HepG2 (cell line): ENCODE measurements at regions not wholly inside any gene's neighbourhood (a gene's known extent, or its start where the extent isn't known, plus 50 kb on each side); places are given as distances from the start of the nearest gene placed in this dataset.

Experiments used
- ATAC-seq: fragments of 200-7000 bp; cut with Tn5 transposase; 3 replicates; pipeline ENCODE4 v1.9.1; 2020; ENCODE audit warnings: mild to moderate bottlenecking, moderate library complexity
- BruUV-seq: library from RNA; stranded (reverse); fragments of 400-500 nt; replicated peaks from 2 replicates; lab custom pipeline; 2021; lab: Mats Ljungman, UMichigan
- CTCF ChIA-PET: fragments of 300-600 bp; formaldehyde crosslinking; extraction: SDS; loops from one replicate; lab custom pipeline; 2021; ENCODE audit warnings: low total read pairs, inconsistent platforms, low intra/inter-chr PET ratio; lab: Yijun Ruan, JAX
- POLR2A ChIA-PET: fragments of 350-600 bp; sonication (Branson Sonifier 250); formaldehyde crosslinking; loops from one replicate; lab custom pipeline; 2020; ENCODE audit warnings: antibody characterized with exemption, inconsistent platforms; lab: Yijun Ruan, JAX
- DNase-seq: peaks from one replicate; pipeline ENCODE4 v3.0.0-alpha.2; 2015; ENCODE audit warnings: low spot score
- FAIRE-seq: peaks from 3 replicates; lab custom pipeline; 2011; peaks lifted over from hg19 to GRCh38; lab: Jason Lieb, UNC
- H2AFZ ChIP-seq: one replicate; pipeline ENCODE4 v1.6.1; 2011; ENCODE audit warnings: low read length, inconsistent platforms
- H3K27ac ChIP-seq: fragments of 300-600 bp; 3 replicates; pipeline ENCODE4 v1.8.0; 2011; ENCODE audit warnings: mixed run types, mild to moderate bottlenecking, mixed read lengths, low read length, inconsistent platforms; ENCODE audit not compliant: insufficient read depth; ENCODE audit errors: extremely low read length
- H3K27me3 ChIP-seq, 2 experiments: fragments of 200-600 bp in 1 of 2; 2 replicates in 1 of 2; 3 replicates in 1 of 2; pipeline versions ENCODE4 v1.6.0 to v1.8.0; 2011; ENCODE audit warnings: low read length in 2 of 2, mild to moderate bottlenecking in 2 of 2, moderate library complexity in 2 of 2, inconsistent platforms in 1 of 2; ENCODE audit not compliant: insufficient read depth in 2 of 2, control insufficient read depth in 1 of 2
- H3K36me3 ChIP-seq, 2 experiments: fragments of 200-600 bp in 1 of 2; replicated peaks in 1 of 2; 2 replicates in 1 of 2; 3 replicates in 1 of 2; pipeline versions ENCODE4 v1.5.1 to v1.8.0; 2011; ENCODE audit warnings: low read length in 2 of 2, inconsistent platforms in 1 of 2; ENCODE audit not compliant: insufficient read depth in 2 of 2, control insufficient read depth in 1 of 2
- H3K4me1 ChIP-seq: 2 replicates; pipeline ENCODE4 v1.5.1; 2012; ENCODE audit warnings: low read length, inconsistent platforms; ENCODE audit not compliant: insufficient read depth
- H3K4me2 ChIP-seq: 2 replicates; pipeline ENCODE4 v1.6.0; 2011; ENCODE audit warnings: low read depth, low read length, inconsistent platforms
- H3K4me3 ChIP-seq, 3 experiments: fragments of 200-600 bp in 1 of 3; sonication (generic), shearing (Covaris generic) in 1 of 3; replicated peaks in 1 of 3; 2 replicates each; pipeline ENCODE4 v1.5.1; 2011 to 2016; ENCODE audit warnings: low read length in 3 of 3, inconsistent platforms in 2 of 3, low read depth in 2 of 3, mild to moderate bottlenecking in 2 of 3, control low read depth in 1 of 3, mixed read lengths in 1 of 3; ENCODE audit not compliant: insufficient read depth in 1 of 3
- H3K79me2 ChIP-seq: one replicate; pipeline ENCODE4 v1.6.1; 2011; ENCODE audit warnings: low read length, inconsistent platforms; ENCODE audit not compliant: insufficient read depth
- H3K9ac ChIP-seq: 2 replicates; pipeline ENCODE4 v1.6.0; 2011; ENCODE audit warnings: mild to moderate bottlenecking, low read depth, low read length, inconsistent platforms; ENCODE audit not compliant: insufficient read depth
- H3K9me3 ChIP-seq: 2 replicates; pipeline ENCODE4 v1.5.1; 2012; ENCODE audit warnings: mild to moderate bottlenecking, low read length
- H4K20me1 ChIP-seq: 2 replicates; pipeline ENCODE4 v1.6.0; 2011; ENCODE audit warnings: inconsistent platforms, mild to moderate bottlenecking, low read length, moderate library complexity; ENCODE audit not compliant: insufficient read depth
- CAMTA2 ChIP-seq: sonication (generic); formaldehyde crosslinking; IDR thresholded peaks from 2 replicates; pipeline ENCODE4 v1.4.0; 2020; ENCODE audit warnings: mild to moderate bottlenecking, missing genetic modification reagents, borderline replicate concordance
- FOXA1 ChIP-seq, 2 experiments: fragments of 450-650 bp in 1 of 2; sonication (generic) in 1 of 2; formaldehyde crosslinking in 1 of 2; IDR thresholded peaks; 2 replicates each; pipeline versions ENCODE4 v1.4.0 to v1.6.1; 2016 to 2020; ENCODE audit warnings: missing genetic modification reagents in 1 of 2
- GZF1 ChIP-seq: sonication (generic); formaldehyde crosslinking; IDR thresholded peaks from 2 replicates; pipeline ENCODE4 v1.5.1; 2020; ENCODE audit warnings: mild to moderate bottlenecking, missing genetic modification reagents
- HMG20A ChIP-seq: IDR thresholded peaks from 2 replicates; pipeline ENCODE4 v1.6.1; 2016; ENCODE audit warnings: borderline replicate concordance
- IRX3 ChIP-seq: sonication (generic); formaldehyde crosslinking; IDR thresholded peaks from 2 replicates; pipeline ENCODE4 v1.8.1; 2023; ENCODE audit warnings: mild to moderate bottlenecking, low read depth, missing genetic modification reagents, borderline replicate concordance
- JARID2 ChIP-seq: sonication (generic); formaldehyde crosslinking; IDR thresholded peaks from 2 replicates; pipeline ENCODE4 v1.8.1; 2023; ENCODE audit warnings: missing genetic modification reagents, inconsistent platforms; ENCODE audit not compliant: insufficient replicate concordance
- KDM3A ChIP-seq: IDR thresholded peaks from 2 replicates; pipeline ENCODE4 v1.6.1; 2018; ENCODE audit warnings: low read depth, missing compliant biosample characterization
- MED8 ChIP-seq: sonication (generic); formaldehyde crosslinking; IDR thresholded peaks from 2 replicates; pipeline ENCODE4 v1.8.1; 2023; ENCODE audit warnings: mild to moderate bottlenecking, missing genetic modification reagents; ENCODE audit not compliant: insufficient replicate concordance
- NCOR1 ChIP-seq: fragments of 200-600 bp; sonication (generic); IDR thresholded peaks from 2 replicates; pipeline ENCODE4 v1.7.0; 2017; ENCODE audit warnings: antibody characterized with exemption, low read length, borderline replicate concordance
- NFE2L1 ChIP-seq: sonication (generic); formaldehyde crosslinking; IDR thresholded peaks from 2 replicates; pipeline ENCODE4 v1.4.0; 2020; ENCODE audit warnings: missing genetic modification reagents, mild to moderate bottlenecking, borderline replicate concordance
- SMARCE1 ChIP-seq: fragments of 450-650 bp; IDR thresholded peaks from 2 replicates; pipeline ENCODE4 v1.6.1; 2017; ENCODE audit warnings: borderline replicate concordance
- TEAD2 ChIP-seq: sonication (generic); formaldehyde crosslinking; IDR thresholded peaks from 2 replicates; pipeline ENCODE4 v1.9.0; 2021; ENCODE audit warnings: missing genetic modification reagents
- TIGD3 ChIP-seq: sonication (generic); formaldehyde crosslinking; IDR thresholded peaks from 2 replicates; pipeline ENCODE4 v1.5.1; 2020; ENCODE audit warnings: mild to moderate bottlenecking, missing genetic modification reagents, borderline replicate concordance
- ZMAT3 ChIP-seq: sonication (generic); formaldehyde crosslinking; conservative IDR thresholded peaks from 2 replicates; pipeline ENCODE4 v1.7.0; 2021; ENCODE audit warnings: missing genetic modification reagents
- ZNF503 ChIP-seq: sonication (generic); formaldehyde crosslinking; IDR thresholded peaks from 2 replicates; pipeline ENCODE4 v1.4.0; 2020; ENCODE audit warnings: missing genetic modification reagents
- ZNF562 ChIP-seq: sonication (generic); formaldehyde crosslinking; IDR thresholded peaks from 2 replicates; pipeline ENCODE4 v1.8.0; 2022; ENCODE audit warnings: missing genetic modification reagents, borderline replicate concordance
- ZNF713 ChIP-seq: sonication (generic); formaldehyde crosslinking; IDR thresholded peaks from 2 replicates; pipeline ENCODE4 v1.4.0; 2020; ENCODE audit warnings: mild to moderate bottlenecking, missing genetic modification reagents
- WGBS: methylation state at CpG from one replicate; pipeline ENCODE4 v1.1.6; 2017; ENCODE audit warnings: low lambda C conversion rate; 5-methylcytosine and 5-hydroxymethylcytosine counted together
- in situ Hi-C: cut with HindIII; loops from 2 replicates; pipeline ENCODE4 v1.10.0; 2017; ENCODE audit warnings: low pct_unique_long_range_greater_than_20kb; ENCODE audit not compliant: extremely low pct_ligation_motif_present
- intact Hi-C: fragments of 100-400 bp; cut with micrococcal nuclease; formaldehyde crosslinking; loops from one replicate; pipeline ENCODE4 v1.10.0; 2022; ENCODE audit not compliant: unreplicated experiment

DNA sequence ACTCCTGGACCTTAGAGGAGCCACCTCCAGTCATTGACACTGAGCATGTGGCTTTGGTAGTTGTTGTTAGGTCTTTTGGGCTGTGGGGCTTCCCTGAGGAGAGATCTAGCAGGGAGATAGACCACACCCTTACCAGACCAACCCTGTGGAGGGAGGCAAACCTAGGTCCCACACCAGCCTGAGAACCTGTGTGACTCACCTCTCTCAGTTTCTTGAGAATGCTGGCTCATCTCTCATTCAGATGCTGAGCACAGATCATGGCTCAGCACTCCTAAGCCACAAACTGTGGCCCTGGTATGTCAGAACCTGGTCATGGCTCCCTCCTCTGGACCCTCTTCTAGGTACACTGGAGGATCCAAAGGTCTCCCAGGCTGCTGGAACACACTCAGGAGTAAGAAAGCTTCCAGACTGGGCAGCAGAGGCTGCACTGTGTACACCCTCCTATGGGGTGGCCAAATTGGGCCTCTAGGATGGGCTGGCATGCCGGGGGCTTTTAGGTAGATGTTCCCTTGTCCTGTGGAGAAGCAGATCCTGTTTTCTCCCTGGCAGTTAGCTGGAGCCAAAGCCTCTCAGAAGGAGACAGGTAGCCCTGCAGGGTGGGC, 1294.5 kb downstream of the KHDRBS2 start:
- FAIRE-seq (no peak), DNase-seq (no peak), ATAC-seq (no peak)
- H3K27me3 ChIP-seq = no peaks in the 10 kb centered on the region
- no TSS peak for BruUV-seq
- H4K20me1 ChIP-seq = no peaks in the 10 kb centered on the region
- POLR2A ChIA-PET = no interaction called here
- H3K9me3 ChIP-seq = peaks cover 73% of the 10 kb centered on the region
- CTCF ChIA-PET = no interaction called here
- no peak overlapping the region for H3K4me3 ChIP-seq
- H3K36me3 ChIP-seq = no peaks in the 10 kb centered on the region
- TF ChIP-seq SMARCE1 = no peak
- TF ChIP-seq ZNF503 (CRISPR knock-in tag) = no peak
- no peak for TF ChIP-seq ZNF562 (CRISPR knock-in tag)
- TF ChIP-seq ZNF713 (CRISPR knock-in tag) = no peak
- intact Hi-C loops (no loop called here), in situ Hi-C loops (no loop called here)
- no peak overlapping the region for H2AFZ ChIP-seq
- WGBS = no CpG with 5 or more reads among the region's 1 CpG
- H3K79me2 ChIP-seq = no peaks in the 10 kb centered on the region
- no peak overlapping the region for H3K4me2 ChIP-seq
- no peak overlapping the region for H3K27ac ChIP-seq
- H3K4me1 ChIP-seq = no peaks in the 10 kb centered on the region
- no peak overlapping the region for H3K9ac ChIP-seq

- H4K20me1 ChIP-seq = no peaks in the 10 kb centered on the region
- POLR2A ChIA-PET = no interaction called here
- ATAC-seq (no peak), DNase-seq (no peak), FAIRE-seq (no peak)
- no peaks in the 10 kb centered on the region for H3K27me3 ChIP-seq
- H3K79me2 ChIP-seq = no peaks in the 10 kb centered on the region
- in situ Hi-C loops = no loop called here
- H3K27ac ChIP-seq = no peak overlapping the region
- no peak overlapping the region for H3K4me3 ChIP-seq
- intact Hi-C loops = no loop called here
- 13% methylated on average over 3 of the region's 3 CpGs for WGBS
- CTCF ChIA-PET = no interaction called here
- no peak overlapping the region for H3K4me2 ChIP-seq
- H3K36me3 ChIP-seq = no peaks in the 10 kb centered on the region
- H2AFZ ChIP-seq = no peak overlapping the region
- TF ChIP-seq GZF1 (CRISPR knock-in tag) (no peak), MED8 (no peak), FOXA1 (IDR thresholded peaks at IDR 0.05) (no peak), FOXA1 (CRISPR knock-in tag; IDR thresholded peaks at IDR 0.05) (no peak), TIGD3 (CRISPR knock-in tag) (no peak), JARID2 (CRISPR knock-in tag) (no peak), HMG20A (CRISPR knock-in tag) (no peak), NCOR1 (no peak), TEAD2 (no peak), NFE2L1 (CRISPR knock-in tag) (no peak), CAMTA2 (CRISPR knock-in tag) (no peak), IRX3 (no peak), ZMAT3 (CRISPR knock-in tag) (no peak), KDM3A (CRISPR knock-in tag) (no peak)
- no peaks in the 10 kb centered on the region for H3K4me1 ChIP-seq
- H3K9me3 ChIP-seq = peaks cover 63% of the 10 kb centered on the region
- no TSS peak for BruUV-seq
- no peak overlapping the region for H3K9ac ChIP-seq
Observed at GRCh38 chr6:60952500-60952899, 1333.5 kb downstream of the KHDRBS2 start.
